Prostate gland (tissue), 2 donors: ENCODE measurements at regions not wholly inside any gene's neighbourhood (a gene's known extent, or its start where the extent isn't known, plus 50 kb on each side); places are given as distances from the start of the nearest gene placed in this dataset.

Experiments
- DNase-seq: peaks from one replicate; pipeline ENCODE4 v3.0.0-alpha.2; 2019; ENCODE audit warnings: low spot score
- H3K27ac ChIP-seq, 2 donors: fragments of 200-600 bp; sonication (generic); 2 replicates each; pipeline ENCODE4 v1.5.1; 2017 to 2019
- H3K27me3 ChIP-seq: fragments of 200-600 bp; sonication (generic); replicated peaks from 2 replicates; pipeline ENCODE4 v1.5.1; 2019; ENCODE audit not compliant: insufficient read depth
- H3K36me3 ChIP-seq, 2 donors: fragments of 200-600 bp; sonication (generic); 1 replicate in 1 of 2; 2 replicates in 1 of 2; pipeline versions ENCODE4 v1.5.1 to v1.8.1; 2017 to 2019
- H3K4me1 ChIP-seq: fragments of 200-600 bp; sonication (generic); replicated peaks from 2 replicates; pipeline ENCODE4 v1.5.1; 2019
- H3K4me3 ChIP-seq, 2 donors: fragments of 200-600 bp; sonication (generic); 2 replicates each; pipeline ENCODE4 v1.5.1; 2017 to 2019
- H3K9me3 ChIP-seq: fragments of 200-600 bp; sonication (generic); 2 replicates; pipeline ENCODE4 v1.5.1; 2017
- POLR2A ChIP-seq: fragments of 450-650 bp; IDR thresholded peaks from one replicate; pipeline ENCODE4 v1.6.1; 2016; ENCODE audit warnings: antibody characterized with exemption, mild to moderate bottlenecking
- POLR2AphosphoS5 ChIP-seq: sonication (generic); formaldehyde crosslinking; IDR thresholded peaks from one replicate; pipeline ENCODE4 v1.6.1; 2017; ENCODE audit warnings: antibody characterized with exemption
- WGBS: methylation state at CpG from one replicate; pipeline ENCODE4 v1.1.5; 2018; 5-methylcytosine and 5-hydroxymethylcytosine counted together
- intact Hi-C: fragments of 100-400 bp; cut with DNase I; formaldehyde crosslinking; loops from one replicate; pipeline ENCODE4 v1.14.2; 2022
- TF ChIP-seq, protein P1 (sequence below), 4 experiments: fragments of 200-600 bp in 2 of 4; fragments of 450-650 bp in 2 of 4; sonication (generic) in 2 of 4; IDR thresholded peaks; 1 replicate in 3 of 4; 2 replicates in 1 of 4; pipeline ENCODE4 v1.5.1; 2016 to 2019; ENCODE audit warnings: antibody characterized with exemption in 4 of 4, mild to moderate bottlenecking in 2 of 4, moderate library complexity in 2 of 4

DNA sequence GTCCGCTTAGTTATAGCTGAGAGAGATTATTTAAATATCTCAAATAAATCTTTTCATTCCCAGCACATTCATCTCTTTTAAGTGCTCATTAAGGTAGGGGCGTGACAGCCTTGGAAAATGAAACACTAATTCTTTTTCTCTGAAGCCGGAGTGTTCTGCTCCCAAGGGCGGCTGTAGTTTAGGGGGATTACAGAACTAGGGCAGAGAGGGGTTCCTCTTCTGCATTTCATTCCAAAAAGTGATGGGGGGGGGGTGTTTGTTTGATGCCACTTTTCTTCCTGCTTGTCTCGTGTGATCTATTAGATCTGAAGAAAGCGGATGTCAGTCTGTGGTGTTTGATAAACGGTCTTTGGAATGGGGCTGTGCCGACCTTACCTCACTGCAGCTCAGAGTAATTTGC, 506.5 kb upstream of the MGMT start:
- 58% methylated on average over 8 of the region's 8 CpGs for WGBS
- Histone ChIP-seq H3K4me3 (no peak overlapping the region), H3K9me3 (no peaks in the 10 kb centered on the region), H3K4me1 (no peaks in the 10 kb centered on the region), H3K36me3 (no peaks in the 10 kb centered on the region), H3K27ac (no peak overlapping the region), H3K27me3 (no peaks in the 10 kb centered on the region)
- no peak for DNase-seq
- intact Hi-C loops: no loop called here
- TF ChIP-seq POLR2AphosphoS5 (no peak), POLR2A (no peak)
- TF ChIP-seq, protein P1, sequence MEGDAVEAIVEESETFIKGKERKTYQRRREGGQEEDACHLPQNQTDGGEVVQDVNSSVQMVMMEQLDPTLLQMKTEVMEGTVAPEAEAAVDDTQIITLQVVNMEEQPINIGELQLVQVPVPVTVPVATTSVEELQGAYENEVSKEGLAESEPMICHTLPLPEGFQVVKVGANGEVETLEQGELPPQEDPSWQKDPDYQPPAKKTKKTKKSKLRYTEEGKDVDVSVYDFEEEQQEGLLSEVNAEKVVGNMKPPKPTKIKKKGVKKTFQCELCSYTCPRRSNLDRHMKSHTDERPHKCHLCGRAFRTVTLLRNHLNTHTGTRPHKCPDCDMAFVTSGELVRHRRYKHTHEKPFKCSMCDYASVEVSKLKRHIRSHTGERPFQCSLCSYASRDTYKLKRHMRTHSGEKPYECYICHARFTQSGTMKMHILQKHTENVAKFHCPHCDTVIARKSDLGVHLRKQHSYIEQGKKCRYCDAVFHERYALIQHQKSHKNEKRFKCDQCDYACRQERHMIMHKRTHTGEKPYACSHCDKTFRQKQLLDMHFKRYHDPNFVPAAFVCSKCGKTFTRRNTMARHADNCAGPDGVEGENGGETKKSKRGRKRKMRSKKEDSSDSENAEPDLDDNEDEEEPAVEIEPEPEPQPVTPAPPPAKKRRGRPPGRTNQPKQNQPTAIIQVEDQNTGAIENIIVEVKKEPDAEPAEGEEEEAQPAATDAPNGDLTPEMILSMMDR (IDR thresholded peaks at IDR 0.05): no peak

DNA sequence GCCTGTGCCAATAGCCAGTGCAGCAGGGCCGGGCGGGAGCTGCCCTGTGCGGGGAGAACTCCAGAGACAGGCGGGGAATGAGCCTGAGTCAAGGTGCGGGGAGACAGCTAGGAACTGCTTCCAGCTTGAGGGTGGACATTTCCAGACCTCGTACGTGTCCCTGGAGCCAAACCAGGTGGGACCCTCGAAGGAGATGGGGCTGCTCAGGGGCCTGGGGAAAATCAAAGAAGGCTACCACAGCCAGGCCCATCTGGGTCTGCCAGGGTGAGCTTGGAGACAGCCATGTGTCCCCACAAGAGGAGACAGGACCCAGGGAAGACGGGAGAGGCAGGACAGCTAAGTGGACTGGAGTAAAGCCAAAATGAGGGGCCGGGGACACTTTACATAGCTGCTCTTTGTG, 504.9 kb upstream of the MGMT start:
- WGBS: 83% methylated on average over 10 of the region's 10 CpGs
- H3K27me3 ChIP-seq: no peaks in the 10 kb centered on the region
- intact Hi-C loops: no loop called here

DNA sequence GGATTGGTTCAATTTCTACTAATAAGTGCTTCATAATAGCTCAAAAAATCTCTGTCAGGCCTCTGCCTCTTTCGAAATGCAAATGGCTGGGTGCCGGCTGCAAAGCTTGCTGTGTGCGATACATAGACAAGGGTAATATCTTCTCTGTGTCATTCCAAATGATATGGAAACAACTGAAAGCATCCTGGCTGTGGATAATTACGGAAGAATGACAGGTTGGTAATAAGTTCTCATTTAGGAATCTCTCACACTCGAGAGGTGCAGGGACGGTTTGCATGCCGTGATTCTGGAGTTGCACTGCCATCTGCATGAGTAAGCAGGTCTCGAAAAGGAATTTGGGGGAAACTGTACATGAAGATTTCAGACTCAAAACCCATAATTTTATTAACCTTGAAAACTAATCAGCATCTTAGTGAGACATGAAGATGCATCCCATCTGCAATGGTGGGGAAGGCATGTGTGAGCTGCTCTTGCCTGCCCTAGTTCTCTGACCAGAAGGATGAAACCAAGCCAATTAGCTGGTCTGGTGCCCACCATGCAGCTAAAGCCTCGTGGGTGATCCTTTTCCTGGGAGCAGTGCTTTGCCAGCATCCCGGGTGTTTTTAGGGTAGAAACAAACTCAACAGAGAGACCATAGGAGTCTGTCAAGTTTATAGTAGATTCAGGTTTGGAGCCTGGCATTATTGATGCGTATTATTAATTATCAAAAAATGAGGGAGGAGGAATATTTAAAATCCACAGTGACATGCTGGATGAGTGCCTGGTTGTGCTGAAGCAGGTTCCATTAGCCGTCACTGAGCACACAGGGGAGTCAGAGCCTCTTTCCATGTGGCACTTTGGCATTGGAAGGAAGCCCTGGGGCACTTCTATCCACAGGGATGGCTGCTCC, 503.6 kb upstream of the MGMT start:
- Histone ChIP-seq H3K27me3 (no peaks in the 10 kb centered on the region), H3K4me3 (no peak overlapping the region), H3K9me3 (no peaks in the 10 kb centered on the region), H3K4me1 (no peaks in the 10 kb centered on the region), H3K27ac (no peak overlapping the region), H3K36me3 (no peaks in the 10 kb centered on the region)
- intact Hi-C loops: no loop called here
- 89% methylated on average over 12 of the region's 12 CpGs for WGBS
- no peak for DNase-seq
- TF ChIP-seq POLR2AphosphoS5 (no peak), POLR2A (no peak)
- TF ChIP-seq, protein P1 (IDR thresholded peaks at IDR 0.05): no peak

More for the DNA sequence above, 504.9 kb upstream of the MGMT start:
- Histone ChIP-seq H3K27ac (no peak overlapping the region), H3K36me3 (no peaks in the 10 kb centered on the region), H3K9me3 (no peaks in the 10 kb centered on the region), H3K4me3 (no peak overlapping the region), H3K4me1 (no peaks in the 10 kb centered on the region)
- no peak for DNase-seq
- TF ChIP-seq POLR2A: no peak
- TF ChIP-seq, protein P1 (IDR thresholded peaks at IDR 0.05): no peak
- TF ChIP-seq POLR2AphosphoS5: no peak

DNA sequence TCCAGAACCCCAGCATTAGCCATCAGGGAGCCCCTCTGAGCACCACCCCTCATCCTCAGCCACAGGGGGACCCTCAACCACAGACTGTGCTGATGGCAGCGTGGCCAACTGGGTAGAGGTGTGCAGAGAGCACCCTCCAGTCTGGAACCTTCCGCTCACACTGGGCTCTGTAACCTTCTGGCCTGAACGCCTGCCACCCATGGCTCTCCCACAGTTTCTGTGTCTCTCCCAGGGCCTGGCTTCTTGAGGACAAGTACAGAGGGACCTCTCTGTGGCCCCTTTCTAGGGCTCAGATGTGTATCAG, 503.0 kb upstream of the MGMT start:
- H3K27ac ChIP-seq: no peak overlapping the region
- no peak for DNase-seq
- no peaks in the 10 kb centered on the region for H3K27me3 ChIP-seq
- intact Hi-C loops: no loop called here
- TF ChIP-seq POLR2AphosphoS5: no peak
- no peaks in the 10 kb centered on the region for H3K9me3 ChIP-seq
- no peak overlapping the region for H3K4me3 ChIP-seq
- no peaks in the 10 kb centered on the region for H3K36me3 ChIP-seq
- WGBS: 62% methylated on average over 3 of the region's 3 CpGs
- no peaks in the 10 kb centered on the region for H3K4me1 ChIP-seq

DNA sequence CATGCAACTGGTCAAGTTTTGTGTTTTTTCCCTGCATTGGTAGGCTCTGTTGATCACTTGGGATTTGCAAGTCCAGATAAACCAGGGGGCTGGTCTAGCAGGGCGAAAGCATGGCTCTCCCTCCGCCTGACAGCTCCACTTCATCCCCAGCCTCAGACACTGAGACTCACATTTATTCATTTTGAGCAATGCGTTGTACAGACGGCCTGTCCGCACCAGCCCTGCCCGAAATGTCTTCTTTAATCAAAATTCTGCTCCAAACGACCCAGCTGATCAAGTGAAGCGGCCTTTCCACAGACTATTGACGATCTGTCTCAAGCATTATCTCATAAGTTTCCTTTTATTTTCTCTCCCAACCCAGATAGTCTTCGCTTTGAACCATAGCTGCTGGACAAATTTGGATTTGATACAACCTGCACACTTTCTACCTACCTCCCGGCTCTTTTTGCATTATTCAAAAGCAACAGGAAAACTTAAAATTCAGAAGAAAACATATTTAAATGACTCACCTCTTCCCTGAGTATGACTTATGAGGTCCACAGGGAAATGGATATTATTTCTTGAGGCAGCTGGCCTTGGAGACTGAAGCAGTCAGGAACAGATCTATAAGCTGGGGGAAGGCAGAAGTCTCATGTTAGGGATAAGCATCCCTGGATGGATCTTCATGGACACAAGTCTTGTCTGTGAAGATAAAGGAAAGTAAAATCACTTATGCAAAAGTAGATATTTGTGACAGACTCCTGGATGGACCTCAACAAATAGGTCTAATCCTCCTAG, 498.9 kb upstream of the MGMT start:
- Histone ChIP-seq H3K36me3 (no peaks in the 10 kb centered on the region), H3K4me1 (no peaks in the 10 kb centered on the region), H3K27ac (no peak overlapping the region), H3K27me3 (no peaks in the 10 kb centered on the region), H3K9me3 (no peaks in the 10 kb centered on the region), H3K4me3 (no peak overlapping the region)
- DNase-seq: no peak
- TF ChIP-seq, protein P1 (IDR thresholded peaks at IDR 0.05): no peak
- TF ChIP-seq POLR2A (no peak), POLR2AphosphoS5 (no peak)
- intact Hi-C loops: no loop called here
- WGBS: 88% methylated on average over 11 of the region's 11 CpGs
